Transverse colon (tissue), 4 donors: ENCODE measurements at regions not wholly inside any gene's neighbourhood (a gene's known extent, or its start where the extent isn't known, plus 50 kb on each side); places are given as distances from the start of the nearest gene placed in this dataset.

ENCODE experiments used
- DNase-seq: peaks from one replicate; pipeline ENCODE4 v3.0.0-alpha.2; 2019
- H3K27ac ChIP-seq, 4 donors: fragments of 200-600 bp; sonication (generic); 2 replicates each; pipeline ENCODE4 v1.5.1; 2016 to 2018; ENCODE audit warnings: inconsistent platforms in 4 of 4
- H3K27me3 ChIP-seq: fragments of 200-600 bp; sonication (generic); 2 replicates; pipeline ENCODE4 v1.5.1; 2017; ENCODE audit warnings: inconsistent platforms
- H3K36me3 ChIP-seq, 4 donors: fragments of 200-600 bp; sonication (generic); 2 replicates each; pipeline ENCODE4 v1.5.1; 2017 to 2019; ENCODE audit warnings: inconsistent platforms in 4 of 4
- H3K4me1 ChIP-seq, 4 donors: fragments of 200-600 bp; sonication (generic); 2 replicates each; pipeline ENCODE4 v1.5.1; 2017 to 2020; ENCODE audit warnings: inconsistent platforms in 4 of 4
- H3K4me3 ChIP-seq, 4 donors: fragments of 200-600 bp; sonication (generic); 1 replicate in 1 of 4; 2 replicates in 3 of 4; pipeline versions ENCODE4 v1.5.1 to v1.6.1; 2017 to 2019; ENCODE audit warnings: inconsistent platforms in 4 of 4
- H3K9me3 ChIP-seq, 2 donors: fragments of 200-600 bp; sonication (generic); 2 replicates each; pipeline ENCODE4 v1.5.1; 2017 to 2019; ENCODE audit warnings: inconsistent platforms in 2 of 2
- CTCF ChIP-seq, 5 experiments: fragments of 200-600 bp in 3 of 5; fragments of 450-650 bp in 2 of 5; sonication (generic) in 3 of 5; IDR thresholded peaks; 1 replicate in 2 of 5; 2 replicates in 3 of 5; pipeline ENCODE4 v1.5.1; 2016 to 2017; ENCODE audit warnings: antibody characterized with exemption in 5 of 5, inconsistent platforms in 3 of 5, mild to moderate bottlenecking in 2 of 5, moderate library complexity in 1 of 5
- EP300 ChIP-seq: sonication (generic); formaldehyde crosslinking; IDR thresholded peaks from one replicate; pipeline ENCODE4 v1.6.1; 2017; ENCODE audit warnings: antibody characterized with exemption, low read depth
- POLR2A ChIP-seq: fragments of 450-650 bp; IDR thresholded peaks from one replicate; pipeline ENCODE4 v1.6.1; 2016; ENCODE audit warnings: antibody characterized with exemption, mild to moderate bottlenecking, moderate library complexity
- POLR2AphosphoS5 ChIP-seq, 3 donors: sonication (generic); formaldehyde crosslinking; IDR thresholded peaks; one replicate each; pipeline ENCODE4 v1.6.1; 2016; ENCODE audit warnings: antibody characterized with exemption in 3 of 3
- WGBS, 2 donors: methylation state at CpG; one replicate each; pipeline ENCODE4 v1.1.5; 2018; ENCODE audit warnings: low coverage in 1 of 2; 5-methylcytosine and 5-hydroxymethylcytosine counted together
- in situ Hi-C, 4 donors: fragments of 200-750 bp; cut with MboI; loops; one replicate each; pipeline versions ENCODE4 v1.15.0 to v1.15.1; 2017; ENCODE audit warnings: low sequenced_read_pairs in 3 of 4, low pct_ligation_motif_present in 1 of 4, low pct_unique_long_range_greater_than_20kb in 1 of 4
- intact Hi-C: fragments of 100-400 bp; cut with DNase I; formaldehyde crosslinking; loops from one replicate; pipeline ENCODE4 v1.15.1; 2023; ENCODE audit warnings: low total_unique reads

- no peak for DNase-seq
- H3K36me3 ChIP-seq, result no peaks in the 10 kb centered on the region
- intact Hi-C loops (no loop called here), in situ Hi-C loops (no loop called here)
- 75% methylated on average over 6 of the region's 6 CpGs; no CpG with 5 or more reads in 1 of the 2 donors for WGBS, 2 donors
- no peaks in the 10 kb centered on the region for H3K9me3 ChIP-seq
- H3K27me3 ChIP-seq, result no peaks in the 10 kb centered on the region
- TF ChIP-seq POLR2A (no peak), EP300 (no peak), CTCF (IDR thresholded peaks at IDR 0.05) (no peak), POLR2AphosphoS5 (IDR thresholded peaks at IDR 0.05) (no peak)
- H3K27ac ChIP-seq, result no peak overlapping the region
- H3K4me1 ChIP-seq, result no peaks in the 10 kb centered on the region
- H3K4me3 ChIP-seq, result no peak overlapping the region
These were observed 258.5 kb upstream of the ADRA1B start for GRCh38 chr5:159657771-159658170.

GRCh38 chr5:159658266-159658925 lies 257.9 kb upstream of the ADRA1B start:
- Histone ChIP-seq H3K27ac (no peak overlapping the region), H3K9me3 (no peaks in the 10 kb centered on the region), H3K4me1 (no peaks in the 10 kb centered on the region), H3K4me3 (no peak overlapping the region), H3K36me3 (no peaks in the 10 kb centered on the region), H3K27me3 (no peaks in the 10 kb centered on the region)
- intact Hi-C loops (no loop called here), in situ Hi-C loops (no loop called here)
- no peak for DNase-seq
- TF ChIP-seq POLR2AphosphoS5 (IDR thresholded peaks at IDR 0.05), result no peak
- no peak for TF ChIP-seq EP300
- WGBS, 2 donors, result 81 to 86% methylated on average over 5 to 10 of the region's 10 CpGs

GRCh38 chr5:159660401-159660800 lies 255.9 kb upstream of the ADRA1B start:
- Histone ChIP-seq H3K4me3 (no peak overlapping the region), H3K27ac (no peak overlapping the region), H3K4me1 (no peaks in the 10 kb centered on the region), H3K27me3 (no peaks in the 10 kb centered on the region), H3K9me3 (no peaks in the 10 kb centered on the region), H3K36me3 (no peaks in the 10 kb centered on the region)
- intact Hi-C loops, result no loop called here
- WGBS, 2 donors, result 40 to 63% methylated on average over 2 of the region's 2 CpGs
- no peak for DNase-seq
- TF ChIP-seq POLR2A (no peak), CTCF (IDR thresholded peaks at IDR 0.05) (no peak), EP300 (no peak), POLR2AphosphoS5 (IDR thresholded peaks at IDR 0.05) (no peak)
- in situ Hi-C loops, result no loop called here

- TF ChIP-seq POLR2AphosphoS5 (IDR thresholded peaks at IDR 0.05) (no peak), CTCF (IDR thresholded peaks at IDR 0.05) (no peak), POLR2A (no peak), EP300 (no peak)
- Histone ChIP-seq H3K4me3 (no peak overlapping the region), H3K36me3 (no peaks in the 10 kb centered on the region), H3K27me3 (no peaks in the 10 kb centered on the region), H3K27ac (no peak overlapping the region), H3K9me3 (no peaks in the 10 kb centered on the region), H3K4me1 (no peaks in the 10 kb centered on the region)
- no peak for DNase-seq
- 92 to 100% methylated on average over 1 of the region's 1 CpG for WGBS, 2 donors
- intact Hi-C loops (no loop called here), in situ Hi-C loops (no loop called here)
These were observed 252.3 kb upstream of the ADRA1B start for GRCh38 chr5:159663986-159664385.

GRCh38 chr5:159667286-159667685 lies 249.0 kb upstream of the ADRA1B start:
- intact Hi-C loops, result no loop called here
- in situ Hi-C loops, result no loop called here
- Histone ChIP-seq H3K9me3 (no peaks in the 10 kb centered on the region), H3K27me3 (no peaks in the 10 kb centered on the region), H3K4me3 (no peak overlapping the region), H3K36me3 (no peaks in the 10 kb centered on the region), H3K27ac (no peak overlapping the region), H3K4me1 (no peaks in the 10 kb centered on the region)
- no peak for DNase-seq
- 47 to 60% methylated on average over 1 to 2 of the region's 2 CpGs for WGBS, 2 donors
- TF ChIP-seq EP300 (no peak), POLR2AphosphoS5 (IDR thresholded peaks at IDR 0.05) (no peak), CTCF (IDR thresholded peaks at IDR 0.05) (no peak), POLR2A (no peak)
